Esophagus (tissue), 2 donors: ENCODE measurements at regions not wholly inside any gene's neighbourhood (a gene's known extent, or its start where the extent isn't known, plus 50 kb on each side); places are given as distances from the start of the nearest gene placed in this dataset.

ENCODE experiments used
- H3K27ac ChIP-seq, 2 donors: one replicate each; pipeline ENCODE4 v1.5.1; 2013; ENCODE audit warnings: low read depth in 2 of 2, mild to moderate bottlenecking in 2 of 2, inconsistent platforms in 1 of 2, low read length in 1 of 2, moderate library complexity in 1 of 2
- H3K27me3 ChIP-seq, 2 donors: one replicate each; pipeline ENCODE4 v1.6.1; 2013; ENCODE audit warnings: low read length in 2 of 2, control low read depth in 1 of 2, mild to moderate bottlenecking in 1 of 2; ENCODE audit not compliant: insufficient read depth in 2 of 2, control insufficient read depth in 1 of 2
- H3K36me3 ChIP-seq, 2 donors: one replicate each; pipeline ENCODE4 v1.6.1; 2013; ENCODE audit warnings: low read length in 1 of 2; ENCODE audit not compliant: control insufficient read depth in 2 of 2, insufficient read depth in 2 of 2
- H3K4me1 ChIP-seq, 2 donors: one replicate each; pipeline ENCODE4 v1.6.1; 2013; ENCODE audit warnings: low read length in 1 of 2; ENCODE audit not compliant: control insufficient read depth in 2 of 2, insufficient read depth in 2 of 2
- H3K4me3 ChIP-seq, 2 donors: one replicate each; pipeline ENCODE4 v1.5.1; 2013; ENCODE audit warnings: low read length in 2 of 2, mild to moderate bottlenecking in 2 of 2, low read depth in 1 of 2, moderate library complexity in 1 of 2
- H3K9me3 ChIP-seq, 2 donors: one replicate each; pipeline ENCODE4 v1.6.1; 2013; ENCODE audit warnings: mild to moderate bottlenecking in 2 of 2, low read depth in 1 of 2, low read length in 1 of 2, moderate library complexity in 1 of 2; ENCODE audit not compliant: control insufficient read depth in 2 of 2, insufficient read depth in 1 of 2
- WGBS, 2 donors: extraction: QIAGEN DNeasy Blood & Tissue Kit; methylation state at CpG; one replicate each; pipeline ENCODE4 v1.1.7; 2013; 5-methylcytosine and 5-hydroxymethylcytosine counted together
- donor health status: healthy with polysubstance abuse.
- donor health status: Bipolar disorder and iron deficiency.

DNA sequence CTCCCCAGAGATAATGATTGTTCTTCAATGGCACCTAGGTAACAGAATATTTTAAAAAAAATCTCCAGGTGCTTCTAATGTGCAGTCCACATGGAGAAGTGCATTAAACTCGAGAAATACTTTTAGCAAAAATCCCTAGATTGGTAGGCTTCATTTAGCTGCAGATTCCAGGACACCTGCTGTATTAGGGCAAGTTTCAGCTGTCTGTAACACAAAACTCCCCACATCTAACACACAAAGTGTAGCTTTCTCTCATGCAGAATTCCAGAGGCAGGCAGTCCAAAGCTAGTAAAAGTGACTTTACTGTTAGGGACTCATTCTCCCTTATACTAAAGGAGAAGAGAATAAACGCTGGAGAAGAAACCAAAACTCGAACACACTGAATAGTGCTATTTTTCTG, 1414.3 kb upstream of the B3GALT2 start:
- no peaks in the 10 kb centered on the region for H3K9me3 ChIP-seq
- H3K27me3 ChIP-seq = no peaks in the 10 kb centered on the region
- H3K27ac ChIP-seq = no peak overlapping the region
- no peak overlapping the region for H3K4me3 ChIP-seq
- WGBS, 2 donors = 66% methylated on average over 3 of the region's 3 CpGs
- H3K36me3 ChIP-seq = no peaks in the 10 kb centered on the region
- H3K4me1 ChIP-seq = no peaks in the 10 kb centered on the region

DNA sequence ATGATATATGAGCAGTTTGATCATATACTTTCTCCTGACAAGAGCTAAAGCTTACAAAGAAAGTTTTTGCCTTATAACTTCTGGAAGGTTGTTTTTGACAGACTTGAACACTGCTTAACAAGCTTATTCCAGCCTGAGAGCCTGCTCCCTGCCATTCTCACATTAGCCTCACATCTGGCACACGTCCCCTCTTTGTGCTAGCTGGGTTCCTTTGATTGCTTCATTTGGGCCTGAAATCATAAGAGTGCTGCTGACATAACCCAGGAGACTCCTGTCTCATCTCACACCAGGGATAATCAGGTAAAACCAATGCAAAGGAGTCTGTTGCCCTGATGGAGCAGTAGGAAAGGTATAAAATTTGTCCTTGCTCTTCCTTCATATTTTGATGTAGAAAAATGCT, 1411.7 kb upstream of the B3GALT2 start:
- Histone ChIP-seq H3K4me1 (no peaks in the 10 kb centered on the region), H3K36me3 (no peaks in the 10 kb centered on the region), H3K9me3 (no peaks in the 10 kb centered on the region), H3K27ac (no peak overlapping the region), H3K4me3 (no peak overlapping the region), H3K27me3 (no peaks in the 10 kb centered on the region)
- 24 to 32% methylated on average over 1 of the region's 1 CpG for WGBS, 2 donors

DNA sequence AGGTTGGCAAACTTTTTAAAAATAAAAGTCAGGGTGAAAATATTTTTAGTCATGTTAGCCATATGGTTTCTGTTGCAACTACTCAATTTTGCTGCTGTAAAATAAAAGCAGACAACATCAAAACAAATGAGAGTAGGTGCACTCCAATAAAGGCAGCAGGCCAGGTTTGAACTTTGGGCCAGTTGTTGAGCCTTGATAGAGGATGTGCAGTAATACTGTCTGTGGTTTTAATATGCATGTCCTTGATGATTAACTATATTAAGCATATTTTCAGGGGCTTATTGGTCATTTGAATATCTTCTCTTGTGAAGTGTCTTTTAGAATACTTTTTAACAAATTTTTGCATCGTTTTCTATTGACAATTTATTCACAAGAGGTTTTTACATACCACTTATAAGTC, 1399.9 kb upstream of the B3GALT2 start:
- no peak overlapping the region for H3K4me3 ChIP-seq
- H3K27me3 ChIP-seq = no peaks in the 10 kb centered on the region
- WGBS, 2 donors = 43 to 50% methylated on average over 1 of the region's 1 CpG
- H3K4me1 ChIP-seq = no peaks in the 10 kb centered on the region
- no peak overlapping the region for H3K27ac ChIP-seq
- no peaks in the 10 kb centered on the region for H3K9me3 ChIP-seq
- no peaks in the 10 kb centered on the region for H3K36me3 ChIP-seq

DNA sequence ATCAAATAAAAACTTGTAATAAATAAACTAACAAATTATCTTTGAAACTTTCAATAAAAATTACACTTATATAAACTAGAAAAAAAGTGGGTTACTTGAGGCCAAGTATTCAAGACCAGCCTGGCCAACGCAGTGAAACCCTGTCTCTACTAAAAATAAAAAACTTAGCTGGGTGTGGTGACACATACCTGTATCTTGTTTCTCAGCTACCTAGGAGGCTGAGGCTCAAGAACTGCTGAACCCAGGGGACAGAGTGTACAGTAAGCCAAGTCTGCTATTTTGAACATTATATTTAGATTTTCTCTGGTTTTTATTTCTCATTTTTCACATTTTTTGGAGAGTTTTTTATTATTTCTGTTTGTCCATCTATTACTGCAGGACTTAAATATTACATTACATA, 1397.6 kb upstream of the B3GALT2 start:
- Histone ChIP-seq H3K4me3 (no peak overlapping the region), H3K9me3 (no peaks in the 10 kb centered on the region), H3K4me1 (no peaks in the 10 kb centered on the region), H3K27ac (no peak overlapping the region), H3K27me3 (no peaks in the 10 kb centered on the region), H3K36me3 (no peaks in the 10 kb centered on the region)
- WGBS, 2 donors = 72 to 76% methylated on average over 1 of the region's 1 CpG

DNA sequence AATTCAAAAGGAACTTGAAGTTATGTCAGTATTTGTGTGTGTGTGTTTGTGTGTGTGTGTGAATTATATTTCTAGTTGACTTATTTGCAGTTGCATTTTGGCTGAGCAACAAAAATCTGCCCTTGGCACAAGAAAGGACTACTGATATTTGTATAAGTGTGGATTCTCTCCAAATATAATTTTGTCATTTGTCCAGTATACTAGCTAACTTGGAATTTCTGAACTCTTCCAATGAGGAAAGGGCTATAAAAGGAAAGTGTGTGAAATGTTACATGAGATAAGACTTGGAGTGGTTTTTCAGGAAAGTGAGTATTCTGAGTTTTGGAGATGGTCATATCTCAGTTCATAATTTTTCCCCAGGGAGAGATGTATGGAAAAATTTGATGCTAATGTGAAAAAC, 1384.1 kb upstream of the B3GALT2 start:
- no peaks in the 10 kb centered on the region for H3K4me1 ChIP-seq
- no peak overlapping the region for H3K4me3 ChIP-seq
- no peaks in the 10 kb centered on the region for H3K36me3 ChIP-seq
- H3K27ac ChIP-seq = no peak overlapping the region
- H3K27me3 ChIP-seq = no peaks in the 10 kb centered on the region
- no peaks in the 10 kb centered on the region for H3K9me3 ChIP-seq

DNA sequence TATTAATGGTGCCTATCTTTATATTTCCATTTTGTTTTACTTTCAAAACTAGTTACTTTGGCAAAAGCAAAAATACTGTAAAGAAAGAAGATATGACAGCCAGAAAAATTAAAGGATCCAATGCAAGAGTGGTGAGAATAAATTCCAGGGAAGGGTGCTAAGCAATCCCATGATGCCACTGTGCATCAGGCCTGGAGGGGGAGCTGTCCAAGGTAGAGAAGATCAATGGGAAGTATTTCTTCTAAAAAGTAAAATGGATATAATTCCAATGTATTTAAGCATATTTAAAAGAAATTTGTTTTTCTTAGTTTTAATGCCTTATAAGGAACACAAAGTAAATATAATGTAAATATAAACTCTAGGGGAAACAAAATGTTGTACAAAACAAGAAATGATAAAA, 1382.2 kb upstream of the B3GALT2 start:
- H3K9me3 ChIP-seq = no peaks in the 10 kb centered on the region
- no peak overlapping the region for H3K27ac ChIP-seq
- H3K4me1 ChIP-seq = no peaks in the 10 kb centered on the region
- H3K4me3 ChIP-seq = no peak overlapping the region
- no peaks in the 10 kb centered on the region for H3K36me3 ChIP-seq
- no peaks in the 10 kb centered on the region for H3K27me3 ChIP-seq

DNA sequence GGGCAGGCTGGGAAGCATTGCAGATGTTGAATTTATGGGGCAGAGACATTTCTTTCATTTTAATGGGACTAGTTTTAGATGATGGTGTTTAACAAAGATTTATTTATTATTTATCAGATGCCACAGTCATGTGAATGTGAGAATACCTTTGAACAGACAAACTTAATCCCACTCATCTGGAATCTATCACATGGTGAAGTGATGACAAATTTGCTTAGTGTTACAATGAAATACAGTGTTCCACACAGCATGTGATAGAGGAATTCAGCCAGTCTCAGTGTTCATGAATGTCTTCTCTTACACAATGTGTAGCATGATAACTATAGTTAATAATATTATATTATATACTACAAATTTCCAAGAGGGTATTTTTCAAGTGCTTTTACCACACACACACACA, 1361.7 kb upstream of the B3GALT2 start:
- H3K4me1 ChIP-seq = no peaks in the 10 kb centered on the region
- H3K36me3 ChIP-seq = no peaks in the 10 kb centered on the region
- no peak overlapping the region for H3K27ac ChIP-seq
- no peaks in the 10 kb centered on the region for H3K9me3 ChIP-seq
- no peak overlapping the region for H3K4me3 ChIP-seq
- no peaks in the 10 kb centered on the region for H3K27me3 ChIP-seq

DNA sequence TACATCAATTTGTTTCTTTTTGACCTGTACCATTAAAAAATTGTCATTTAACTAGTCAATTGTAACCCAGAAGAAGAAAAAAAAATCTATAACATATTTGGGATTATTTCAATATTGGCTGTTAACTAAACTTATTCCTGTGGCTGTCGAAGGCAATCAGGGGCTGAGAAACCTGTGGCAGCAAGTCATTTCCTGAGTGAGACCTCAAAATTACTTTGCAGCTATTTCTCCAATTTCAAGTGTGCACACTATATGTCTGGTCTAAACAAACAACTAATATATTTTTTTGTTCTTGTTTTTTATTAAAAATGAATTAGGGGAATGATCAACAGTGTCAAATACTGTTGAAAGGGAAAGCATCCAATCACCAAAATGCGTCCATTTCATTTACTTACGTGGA, 1357.6 kb upstream of the B3GALT2 start:
- Histone ChIP-seq H3K4me1 (no peaks in the 10 kb centered on the region), H3K4me3 (no peak overlapping the region), H3K36me3 (no peaks in the 10 kb centered on the region), H3K27me3 (no peaks in the 10 kb centered on the region), H3K27ac (no peak overlapping the region), H3K9me3 (no peaks in the 10 kb centered on the region)
- 83 to 85% methylated on average over 3 of the region's 3 CpGs for WGBS, 2 donors

DNA sequence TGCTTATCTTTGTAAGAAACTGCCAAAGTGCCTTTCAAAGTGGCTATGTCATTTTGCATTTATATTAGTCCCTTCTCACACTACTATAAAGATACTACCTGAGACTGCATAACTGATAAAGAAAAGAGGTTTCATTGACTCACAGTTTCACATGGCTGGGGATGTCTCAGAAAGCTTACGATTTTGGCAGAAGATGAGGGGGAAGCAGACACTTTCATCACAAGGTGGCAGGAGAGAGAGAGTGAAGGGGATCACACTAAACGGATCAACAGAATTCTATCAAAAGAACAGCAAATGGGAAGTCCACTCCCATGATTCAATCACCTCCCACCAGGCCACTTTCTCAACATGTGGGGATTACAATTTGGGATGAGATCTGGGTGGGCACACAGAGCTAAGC, 1352.0 kb upstream of the B3GALT2 start:
- no peak overlapping the region for H3K27ac ChIP-seq
- no peaks in the 10 kb centered on the region for H3K4me1 ChIP-seq
- H3K9me3 ChIP-seq = no peaks in the 10 kb centered on the region
- WGBS, 2 donors = 37 to 51% methylated on average over 2 of the region's 2 CpGs
- no peaks in the 10 kb centered on the region for H3K27me3 ChIP-seq
- no peak overlapping the region for H3K4me3 ChIP-seq
- H3K36me3 ChIP-seq = no peaks in the 10 kb centered on the region

DNA sequence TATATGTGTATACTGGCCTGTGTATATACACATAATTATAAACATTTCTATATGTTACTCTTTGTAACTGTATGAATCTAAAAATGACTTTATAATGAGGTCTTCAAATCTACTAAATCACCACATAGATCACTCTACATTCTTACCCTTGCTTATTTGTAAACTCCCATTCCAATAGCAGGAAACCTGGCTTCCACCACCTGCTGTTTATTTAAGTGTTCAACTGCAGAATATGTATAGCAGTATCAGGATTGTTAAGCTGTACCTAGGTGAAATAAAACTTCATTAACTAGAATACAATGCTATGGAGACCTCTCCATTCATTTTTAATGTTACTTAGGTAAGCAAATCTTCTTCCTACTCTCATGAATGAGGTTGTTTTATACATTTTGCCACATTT, 1351.1 kb upstream of the B3GALT2 start:
- H3K9me3 ChIP-seq = no peaks in the 10 kb centered on the region

More for the DNA sequence above, 1351.1 kb upstream of the B3GALT2 start:
- Histone ChIP-seq H3K27me3 (no peaks in the 10 kb centered on the region), H3K27ac (no peak overlapping the region), H3K36me3 (no peaks in the 10 kb centered on the region), H3K4me1 (no peaks in the 10 kb centered on the region), H3K4me3 (no peak overlapping the region)
